ENCODE measurements at regions not wholly inside any gene's neighbourhood (a gene's known extent, or its start where the extent isn't known, plus 50 kb on each side); places are given as distances from the start of the nearest gene placed in this dataset.

- Mint-ChIP-seq H3K36me3 (ENCODE audit: low read depth) (no peaks in the 10 kb centered on the region), H3K27ac (no peak overlapping the region)
Measured at GRCh38 chrX:44401151-44401550, 57.7 kb upstream of the EFHC2 start.

GRCh38 chrX:44400588-44400987, 57.1 kb upstream of the EFHC2 start:
- Mint-ChIP-seq H3K27me3 (no peaks in the 10 kb centered on the region), H3K4me1 (ENCODE audit: low read depth) (no peaks in the 10 kb centered on the region), H3K36me3 (ENCODE audit: low read depth) (no peaks in the 10 kb centered on the region), H3K27ac (no peak overlapping the region), H3K4me3 (no peak overlapping the region), H3K9me3 (no peaks in the 10 kb centered on the region)
- Histone ChIP-seq H3K27ac (ENCODE audit: low read depth in 1 of 2, low read length in 2 of 2) (no peak overlapping the region), H3K4me3 (ENCODE audit: low read length) (no peak overlapping the region), H3K27me3 (ENCODE audit: control insufficient read depth in 1 of 2, insufficient read depth in 2 of 2, low read length in 2 of 2) (no peaks in the 10 kb centered on the region), H3K36me3 (ENCODE audit: insufficient read depth, low read length) (no peaks in the 10 kb centered on the region), H3K4me1 (ENCODE audit: insufficient read depth, low read length) (no peaks in the 10 kb centered on the region), H3K9me3 (ENCODE audit: control insufficient read depth in 1 of 2, insufficient read depth in 1 of 2, low read length in 2 of 2) (no peaks in the 10 kb centered on the region)
- ChIA-PET POLR2A (no interaction called here), CTCF (no interaction called here)
- intact Hi-C loops (cut with DNase I, micrococcal nuclease), result no loop called here
- DNase-seq, result no peak
- no peak for ATAC-seq (ENCODE audit: poor library complexity)
- TF ChIP-seq CTCF (IDR thresholded peaks at IDR 0.05), result no peak

More at GRCh38 chrX:44401151-44401550, 57.7 kb upstream of the EFHC2 start:
- no peak for ATAC-seq (ENCODE audit: poor library complexity)
- Histone ChIP-seq H3K27me3 (ENCODE audit: control insufficient read depth in 1 of 2, insufficient read depth in 2 of 2, low read length in 2 of 2) (no peaks in the 10 kb centered on the region), H3K4me3 (ENCODE audit: low read length) (no peak overlapping the region), H3K4me1 (ENCODE audit: insufficient read depth, low read length) (no peaks in the 10 kb centered on the region), H3K27ac (ENCODE audit: low read depth in 1 of 2, low read length in 2 of 2) (no peak overlapping the region), H3K9me3 (ENCODE audit: control insufficient read depth in 1 of 2, insufficient read depth in 1 of 2, low read length in 2 of 2) (no peaks in the 10 kb centered on the region), H3K36me3 (ENCODE audit: insufficient read depth, low read length) (no peaks in the 10 kb centered on the region)
- POLR2A ChIA-PET, result no interaction called here
- CTCF ChIA-PET, result no interaction called here
- no peaks in the 10 kb centered on the region for H3K27me3 Mint-ChIP-seq
- intact Hi-C loops (cut with DNase I, micrococcal nuclease), result no loop called here
- H3K4me1 Mint-ChIP-seq (ENCODE audit: low read depth), result no peaks in the 10 kb centered on the region
- no peak for DNase-seq
- no peaks in the 10 kb centered on the region for H3K9me3 Mint-ChIP-seq
- H3K4me3 Mint-ChIP-seq, result no peak overlapping the region
- no peak for TF ChIP-seq CTCF (IDR thresholded peaks at IDR 0.05)

- Mint-ChIP-seq H3K4me3 (no peak overlapping the region), H3K4me1 (ENCODE audit: low read depth) (no peaks in the 10 kb centered on the region), H3K9me3 (no peaks in the 10 kb centered on the region), H3K36me3 (ENCODE audit: low read depth) (no peaks in the 10 kb centered on the region), H3K27me3 (no peaks in the 10 kb centered on the region), H3K27ac (no peak overlapping the region)
- no peaks in the 10 kb centered on the region for H3K36me3 ChIP-seq (ENCODE audit: insufficient read depth, low read length)
- no peaks in the 10 kb centered on the region for H3K4me1 ChIP-seq (ENCODE audit: insufficient read depth, low read length)
- ChIA-PET POLR2A (no interaction called here), CTCF (no interaction called here)
- no peak for TF ChIP-seq CTCF (IDR thresholded peaks at IDR 0.05)
- H3K4me3 ChIP-seq (ENCODE audit: low read length), result no peak overlapping the region
- DNase-seq (no peak), ATAC-seq (ENCODE audit: poor library complexity) (no peak)
- no peak overlapping the region for H3K27ac ChIP-seq (ENCODE audit: low read depth in 1 of 2, low read length in 2 of 2)
- H3K27me3 ChIP-seq (ENCODE audit: control insufficient read depth in 1 of 2, insufficient read depth in 2 of 2, low read length in 2 of 2), result no peaks in the 10 kb centered on the region
- H3K9me3 ChIP-seq (ENCODE audit: control insufficient read depth in 1 of 2, insufficient read depth in 1 of 2, low read length in 2 of 2), result no peaks in the 10 kb centered on the region
- intact Hi-C loops (cut with DNase I, micrococcal nuclease), result no loop called here
Measured at GRCh38 chrX:44400161-44400560, 56.7 kb upstream of the EFHC2 start.
